HG03571 (cell line): ENCODE measurements at regions not wholly inside any gene's neighbourhood (a gene's known extent, or its start where the extent isn't known, plus 50 kb on each side); places are given as distances from the start of the nearest gene placed in this dataset.
"Not testable (repeated sequence)": the region's sequence is repeated elsewhere in the genome, so short reads cannot be mapped to it uniquely, and the experiment has no call there.

Source experiments
- ATAC-seq: cut with Tn5 transposase; IDR thresholded peaks from one replicate; pipeline ENCODE4 v1.9.1; 2021; ENCODE audit not compliant: unreplicated experiment

- no peak for ATAC-seq
These were observed 205.9 kb upstream of the ECI2 start for GRCh38 chr6:4341078-4341797.

- no peak for ATAC-seq
These were observed 205.2 kb upstream of the ECI2 start for GRCh38 chr6:4340544-4340943.

GRCh38 chr6:4338884-4339283 lies 203.5 kb upstream of the ECI2 start:
- no peak for ATAC-seq

- no peak for ATAC-seq
These were observed 201.5 kb upstream of the ECI2 start for GRCh38 chr6:4336778-4337442.

- no peak for ATAC-seq
These were observed 200.7 kb upstream of the ECI2 start for GRCh38 chr6:4336084-4336483.

GRCh38 chr6:4334158-4334740 lies 198.9 kb upstream of the ECI2 start:
- not testable (repeated sequence) for ATAC-seq

GRCh38 chr6:4327841-4328240 lies 192.5 kb upstream of the ECI2 start:
- no peak for ATAC-seq

- no peak for ATAC-seq
These were observed 189.4 kb upstream of the ECI2 start for GRCh38 chr6:4324746-4325145.

GRCh38 chr6:4323322-4323721 lies 187.9 kb upstream of the ECI2 start:
- no peak for ATAC-seq

GRCh38 chr6:4322846-4323309 lies 187.5 kb upstream of the ECI2 start:
- ATAC-seq, result no peak

- ATAC-seq, result no peak
These were observed 186.9 kb upstream of the ECI2 start for GRCh38 chr6:4322134-4322845.

GRCh38 chr6:4320860-4321259 lies 185.5 kb upstream of the ECI2 start:
- ATAC-seq, result no peak

- no peak for ATAC-seq
These were observed 184.8 kb upstream of the ECI2 start for GRCh38 chr6:4319981-4320683.

- ATAC-seq, result no peak
These were observed 182.9 kb upstream of the ECI2 start for GRCh38 chr6:4318321-4318720.

GRCh38 chr6:4316867-4317400 lies 181.6 kb upstream of the ECI2 start:
- ATAC-seq, result no peak

GRCh38 chr6:4314201-4314707 lies 178.9 kb upstream of the ECI2 start:
- ATAC-seq, result no peak

- ATAC-seq, result no peak
These were observed 177.8 kb upstream of the ECI2 start for GRCh38 chr6:4313044-4313686.

- no peak for ATAC-seq
These were observed 176.8 kb upstream of the ECI2 start for GRCh38 chr6:4311976-4312860.

- no peak for ATAC-seq
These were observed 174.2 kb upstream of the ECI2 start for GRCh38 chr6:4309540-4309939.
